Spleen (tissue), 11 donors: ENCODE measurements at regions not wholly inside any gene's neighbourhood (a gene's known extent, or its start where the extent isn't known, plus 50 kb on each side); places are given as distances from the start of the nearest gene placed in this dataset.

ENCODE experiments used
- DNase-seq: peaks from one replicate; pipeline ENCODE4 v3.0.0-alpha.2; 2020
- H3K27ac ChIP-seq, 8 donors: fragments of 200-600 bp; sonication (generic) in 7 of 8; 1 replicate in 4 of 8; 2 replicates in 4 of 8; pipeline versions ENCODE4 v1.5.0 to v1.8.0; 2016 to 2021; ENCODE audit warnings: inconsistent platforms in 4 of 8, mild to moderate bottlenecking in 4 of 8, moderate library complexity in 1 of 8
- H3K27me3 ChIP-seq, 7 donors: fragments of 200-600 bp; sonication (generic) in 6 of 7; replicated peaks in 1 of 7; 1 replicate in 4 of 7; 2 replicates in 3 of 7; pipeline versions ENCODE4 v1.5.0 to v1.8.0; 2016 to 2021; ENCODE audit warnings: inconsistent platforms in 3 of 7, mild to moderate bottlenecking in 1 of 7
- H3K36me3 ChIP-seq, 6 donors: fragments of 200-600 bp; sonication (generic) in 5 of 6; 1 replicate in 4 of 6; 2 replicates in 2 of 6; pipeline versions ENCODE4 v1.5.0 to v1.8.0; 2016 to 2021; ENCODE audit warnings: inconsistent platforms in 2 of 6
- H3K4me1 ChIP-seq, 6 donors: fragments of 200-600 bp; sonication (generic) in 5 of 6; 1 replicate in 3 of 6; 2 replicates in 3 of 6; pipeline versions ENCODE4 v1.5.0 to v1.8.0; 2016 to 2021; ENCODE audit warnings: inconsistent platforms in 3 of 6
- H3K4me3 ChIP-seq, 8 donors: fragments of 200-600 bp; sonication (generic) in 7 of 8; 1 replicate in 4 of 8; 2 replicates in 4 of 8; pipeline versions ENCODE4 v1.5.0 to v1.8.0; 2016 to 2021; ENCODE audit warnings: inconsistent platforms in 4 of 8, mild to moderate bottlenecking in 4 of 8, moderate library complexity in 2 of 8
- H3K9me3 ChIP-seq, 8 donors: fragments of 200-600 bp; sonication (generic) in 7 of 8; 1 replicate in 4 of 8; 2 replicates in 4 of 8; pipeline versions ENCODE4 v1.5.0 to v1.8.0; 2016 to 2021; ENCODE audit warnings: inconsistent platforms in 4 of 8
- CTCF ChIP-seq, 11 experiments: fragments of 200-600 bp in 7 of 11; fragments of 450-650 bp in 4 of 11; sonication (generic) in 4 of 11; IDR thresholded peaks in 8 of 11; conservative IDR thresholded peaks in 3 of 11; 1 replicate in 7 of 11; 2 replicates in 4 of 11; pipeline versions ENCODE4 v1.4.0 to v1.8.0; 2016 to 2021; ENCODE audit warnings: antibody characterized with exemption in 11 of 11, inconsistent platforms in 4 of 11, mild to moderate bottlenecking in 1 of 11
- POLR2A ChIP-seq, 3 donors: fragments of 450-650 bp; IDR thresholded peaks; one replicate each; pipeline ENCODE4 v1.5.1; 2017; ENCODE audit warnings: antibody characterized with exemption in 3 of 3, mild to moderate bottlenecking in 1 of 3
- POLR2AphosphoS5 ChIP-seq, 3 donors: sonication (generic); formaldehyde crosslinking; IDR thresholded peaks; one replicate each; pipeline ENCODE4 v1.5.1; 2017; ENCODE audit warnings: antibody characterized with exemption in 3 of 3
- WGBS, 5 donors: extraction: QIAGEN DNeasy Blood & Tissue Kit in 3 of 5; methylation state at CpG; one replicate each; pipeline versions ENCODE4 v1.1.5 to v1.1.7; 2013 to 2018; 5-methylcytosine and 5-hydroxymethylcytosine counted together
- intact Hi-C: fragments of 100-400 bp; cut with DNase I; formaldehyde crosslinking; loops from one replicate; pipeline ENCODE4 v1.15.0; 2023; ENCODE audit warnings: low total_unique reads
- donor health status: healthy with polysubstance abuse.
- donor health status: DM: no; HTN: no; CAD: no; lungs with moderate emphysema.
- donor health status: DM: no; HTN: no; CAD: no.
- donor health status: Bipolar disorder and iron deficiency.
- donor health status: healthy.
- donor health status: DM: no; HTN: no; CAD: no.
- donor health status: DM: yes; HTN: yes; CAD: no.

GRCh38 chr2:9097892-9098291 lies 94.4 kb upstream of the MBOAT2 start:
- TF ChIP-seq POLR2A (IDR thresholded peaks at IDR 0.05) (no peak), POLR2AphosphoS5 (IDR thresholded peaks at IDR 0.05) (no peak), CTCF (IDR thresholded peaks at IDR 0.05 in 8 of 11, conservative IDR thresholded peaks at IDR 0.05 in 3 of 11) (no peak)
- no peak overlapping the region for H3K4me3 ChIP-seq
- H3K27ac ChIP-seq, result no peak overlapping the region
- no peaks in the 10 kb centered on the region for H3K36me3 ChIP-seq
- 81 to 90% (median 86%) methylated on average over 7 of the region's 7 CpGs for WGBS, 5 donors
- intact Hi-C loops, result no loop called here
- H3K9me3 ChIP-seq, result no peaks in the 10 kb centered on the region
- DNase-seq, result no peak
- H3K4me1 ChIP-seq, result peaks cover 0 to 13% (median 3%) of the 10 kb centered on the region in 6 donors
- peaks cover 0 to 50% (median 13%) of the 10 kb centered on the region in 7 donors for H3K27me3 ChIP-seq

- no peaks in the 10 kb centered on the region for H3K9me3 ChIP-seq
- peaks cover 0 to 54% (median 13%) of the 10 kb centered on the region in 7 donors for H3K27me3 ChIP-seq
- peaks cover 0 to 13% (median 3%) of the 10 kb centered on the region in 6 donors for H3K4me1 ChIP-seq
- TF ChIP-seq POLR2AphosphoS5 (IDR thresholded peaks at IDR 0.05), result no peak
- 71 to 91% (median 81%) methylated on average over 6 to 8 of the region's 8 CpGs for WGBS, 5 donors
- no peak overlapping the region for H3K27ac ChIP-seq
- H3K4me3 ChIP-seq, result no peak overlapping the region
- intact Hi-C loops, result no loop called here
- no peak for DNase-seq
- H3K36me3 ChIP-seq, result no peaks in the 10 kb centered on the region
These were observed 93.8 kb upstream of the MBOAT2 start for GRCh38 chr2:9097239-9097638.

- H3K27me3 ChIP-seq, result peaks cover 0 to 54% (median 13%) of the 10 kb centered on the region in 7 donors
- H3K27ac ChIP-seq, result no peak overlapping the region
- intact Hi-C loops, result no loop called here
- peaks cover 0 to 13% (median 3%) of the 10 kb centered on the region in 6 donors for H3K4me1 ChIP-seq
- 88 to 99% (median 96%) methylated on average over 10 to 13 of the region's 13 CpGs for WGBS, 5 donors
- no peaks in the 10 kb centered on the region for H3K9me3 ChIP-seq
- TF ChIP-seq CTCF (IDR thresholded peaks at IDR 0.05 in 8 of 11, conservative IDR thresholded peaks at IDR 0.05 in 3 of 11) (no peak), POLR2A (IDR thresholded peaks at IDR 0.05) (no peak), POLR2AphosphoS5 (IDR thresholded peaks at IDR 0.05) (no peak)
- no peak overlapping the region for H3K4me3 ChIP-seq
- no peak for DNase-seq
- no peaks in the 10 kb centered on the region for H3K36me3 ChIP-seq
These were observed 93.3 kb upstream of the MBOAT2 start for GRCh38 chr2:9096761-9097160.

GRCh38 chr2:9095690-9096089 lies 92.2 kb upstream of the MBOAT2 start:
- no peaks in the 10 kb centered on the region for H3K36me3 ChIP-seq
- intact Hi-C loops, result no loop called here
- H3K9me3 ChIP-seq, result no peaks in the 10 kb centered on the region
- DNase-seq, result peak; percentile 82
- peak overlapping the region in 1 of 8 donors; percentile 52 for H3K27ac ChIP-seq
- H3K27me3 ChIP-seq, result peaks cover 0 to 62% (median 13%) of the 10 kb centered on the region in 7 donors
- 4 to 15% (median 11%) methylated on average over 10 to 21 of the region's 21 CpGs for WGBS, 5 donors
- H3K4me3 ChIP-seq, result peak overlapping the region in 1 of 8 donors; percentile 31
- TF ChIP-seq POLR2AphosphoS5 (IDR thresholded peaks at IDR 0.05), result peak in 1 of 3 donors; percentile 6
- no peak for TF ChIP-seq CTCF (IDR thresholded peaks at IDR 0.05 in 8 of 11, conservative IDR thresholded peaks at IDR 0.05 in 3 of 11)
- H3K4me1 ChIP-seq, result peaks cover 0 to 13% (median 3%) of the 10 kb centered on the region in 6 donors

- 75 to 84% (median 76%) methylated on average over 13 to 14 of the region's 14 CpGs for WGBS, 5 donors
- H3K4me3 ChIP-seq, result peak overlapping the region in 1 of 8 donors; percentile 31
These were observed 91.7 kb upstream of the MBOAT2 start for GRCh38 chr2:9095226-9095625.

More at GRCh38 chr2:9095226-9095625, 91.7 kb upstream of the MBOAT2 start:
- TF ChIP-seq CTCF (IDR thresholded peaks at IDR 0.05 in 8 of 11, conservative IDR thresholded peaks at IDR 0.05 in 3 of 11) (no peak), POLR2AphosphoS5 (IDR thresholded peaks at IDR 0.05) (no peak), POLR2A (IDR thresholded peaks at IDR 0.05) (no peak)
- no peaks in the 10 kb centered on the region for H3K36me3 ChIP-seq
- DNase-seq, result no peak
- intact Hi-C loops, result no loop called here
- peaks cover 0 to 13% (median 3%) of the 10 kb centered on the region in 6 donors for H3K4me1 ChIP-seq
- H3K27ac ChIP-seq, result no peak overlapping the region
- H3K27me3 ChIP-seq, result peaks cover 0 to 58% (median 13%) of the 10 kb centered on the region in 7 donors
- H3K9me3 ChIP-seq, result no peaks in the 10 kb centered on the region
